GM21529 (cell line): ENCODE measurements at regions not wholly inside any gene's neighbourhood (a gene's known extent, or its start where the extent isn't known, plus 50 kb on each side); places are given as distances from the start of the nearest gene placed in this dataset.
"Not testable (repeated sequence)": the region's sequence is repeated elsewhere in the genome, so short reads cannot be mapped to it uniquely, and the experiment has no call there.

ENCODE experiments used
- ATAC-seq: cut with Tn5 transposase; IDR thresholded peaks from one replicate; pipeline ENCODE4 v1.9.1; 2021; ENCODE audit not compliant: unreplicated experiment

- not testable (repeated sequence) for ATAC-seq
These were observed 160.4 kb downstream of the NPIPB11 start for GRCh38 chr16:29246091-29246490.

GRCh38 chr16:29237971-29238370 is 168.5 kb downstream of the NPIPB11 start:
- ATAC-seq: no peak

GRCh38 chr16:29237495-29237894 is 169.0 kb downstream of the NPIPB11 start:
- not testable (repeated sequence) for ATAC-seq

GRCh38 chr16:29237023-29237422 is 169.5 kb downstream of the NPIPB11 start:
- ATAC-seq: not testable (repeated sequence)

- not testable (repeated sequence) for ATAC-seq
These were observed 170.6 kb downstream of the NPIPB11 start for GRCh38 chr16:29235836-29236370.

- not testable (repeated sequence) for ATAC-seq
These were observed 171.8 kb downstream of the NPIPB11 start for GRCh38 chr16:29234536-29235275.

- ATAC-seq: not testable (repeated sequence)
These were observed 172.7 kb downstream of the NPIPB11 start for GRCh38 chr16:29233705-29234404.

GRCh38 chr16:29232811-29233704 is 173.5 kb downstream of the NPIPB11 start:
- no peak for ATAC-seq

- ATAC-seq: not testable (repeated sequence)
These were observed 174.3 kb downstream of the NPIPB11 start for GRCh38 chr16:29232160-29232705.

GRCh38 chr16:29231244-29231643 is 175.3 kb downstream of the NPIPB11 start:
- ATAC-seq: no peak

- no peak for ATAC-seq
These were observed 175.8 kb downstream of the NPIPB11 start for GRCh38 chr16:29230671-29231096.

GRCh38 chr16:29230006-29230668 is 176.4 kb downstream of the NPIPB11 start:
- ATAC-seq: not testable (repeated sequence)

GRCh38 chr16:29229616-29230005 is 176.9 kb downstream of the NPIPB11 start:
- ATAC-seq: not testable (repeated sequence)

- not testable (repeated sequence) for ATAC-seq
These were observed 177.6 kb downstream of the NPIPB11 start for GRCh38 chr16:29228664-29229611.

GRCh38 chr16:29227751-29228663 is 178.5 kb downstream of the NPIPB11 start:
- ATAC-seq: peak; percentile 64

GRCh38 chr16:29226782-29227181 is 179.7 kb downstream of the NPIPB11 start:
- ATAC-seq: no peak

- ATAC-seq: not testable (repeated sequence)
These were observed 181.8 kb downstream of the NPIPB11 start for GRCh38 chr16:29224675-29225074.

GRCh38 chr16:29222615-29223014 is 183.9 kb downstream of the NPIPB11 start:
- not testable (repeated sequence) for ATAC-seq
